HG03432 (cell line): ENCODE measurements at regions not wholly inside any gene's neighbourhood (a gene's known extent, or its start where the extent isn't known, plus 50 kb on each side); places are given as distances from the start of the nearest gene placed in this dataset.
"Not testable (repeated sequence)": the region's sequence is repeated elsewhere in the genome, so short reads cannot be mapped to it uniquely, and the experiment has no call there.

Experiments used
- ATAC-seq: cut with Tn5 transposase; IDR thresholded peaks from one replicate; pipeline ENCODE4 v1.9.1; 2021; ENCODE audit warnings: mild to moderate bottlenecking, moderate library complexity; ENCODE audit not compliant: unreplicated experiment

DNA sequence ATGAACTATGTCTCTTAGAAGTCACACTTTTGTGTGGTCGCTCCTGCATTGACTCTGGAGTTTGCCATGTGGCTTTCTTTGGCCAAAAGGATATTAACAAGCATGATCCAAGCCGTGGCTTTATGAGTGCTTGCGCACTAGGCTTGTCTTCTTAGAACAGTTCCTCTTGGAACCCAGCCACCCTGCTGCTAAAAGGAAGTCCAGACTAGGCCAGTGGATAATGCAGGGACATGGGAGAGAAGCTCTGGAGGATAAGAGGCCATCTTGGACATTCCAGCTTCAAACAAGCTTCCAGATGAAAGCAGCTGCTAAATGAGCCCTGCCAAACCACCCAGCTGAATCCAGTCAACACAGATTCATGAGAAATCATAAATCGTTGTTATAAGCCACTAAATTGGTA is 346.4 kb downstream of the CDC5L start:
- no peak for ATAC-seq

DNA sequence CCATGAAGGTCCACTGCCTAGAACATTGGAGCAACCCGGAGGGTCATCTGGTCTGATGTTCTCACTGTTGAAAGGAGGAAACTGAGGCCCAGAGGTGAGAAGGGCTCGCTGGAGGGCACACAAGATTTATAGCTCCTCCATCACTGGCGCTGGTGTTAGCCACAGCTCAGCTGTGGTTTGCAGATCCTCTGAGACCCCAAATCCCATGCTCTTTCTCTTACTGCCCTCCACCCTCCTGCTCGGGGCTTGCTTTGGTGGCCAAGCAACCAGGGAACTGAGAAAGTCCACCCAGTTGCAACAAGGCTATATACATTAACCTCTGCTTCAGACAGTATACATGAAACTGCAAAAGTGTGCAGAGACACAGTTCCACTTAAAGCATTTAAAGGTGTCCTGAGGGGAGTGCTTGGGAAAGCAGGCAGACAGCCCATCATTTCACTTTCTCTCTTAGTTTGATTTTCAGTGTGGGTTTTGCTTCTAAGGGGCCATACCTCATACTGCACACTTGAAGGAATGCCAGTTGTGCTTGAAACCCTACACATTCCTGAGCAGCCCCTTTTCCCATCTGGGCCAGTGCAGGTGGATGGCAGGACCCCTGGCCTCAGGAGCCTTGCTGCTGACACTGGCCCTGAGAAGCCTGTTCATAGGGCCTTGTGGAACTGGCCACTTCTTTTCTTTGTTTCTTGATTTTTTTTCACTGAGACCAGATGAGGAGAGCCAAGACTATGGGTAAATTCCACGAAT is 347.6 kb downstream of the CDC5L start:
- no peak for ATAC-seq

DNA sequence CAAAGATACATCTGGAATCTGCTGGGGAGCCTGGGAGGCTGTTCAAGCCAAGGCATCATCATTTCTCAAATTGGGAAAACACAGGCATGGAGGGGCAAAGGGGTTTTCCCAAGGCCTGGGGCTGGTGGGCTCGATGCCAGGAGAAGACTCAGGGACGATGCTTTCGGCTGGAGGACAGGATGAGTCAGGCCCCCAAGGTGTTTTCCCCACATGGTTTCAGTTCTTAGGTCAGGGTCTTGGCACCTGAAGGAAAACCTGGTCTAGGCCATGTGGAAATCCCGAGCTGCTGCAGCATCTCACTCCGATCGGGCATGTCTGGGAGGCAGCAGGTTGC is 348.1 kb downstream of the CDC5L start:
- peak; percentile 60 for ATAC-seq

DNA sequence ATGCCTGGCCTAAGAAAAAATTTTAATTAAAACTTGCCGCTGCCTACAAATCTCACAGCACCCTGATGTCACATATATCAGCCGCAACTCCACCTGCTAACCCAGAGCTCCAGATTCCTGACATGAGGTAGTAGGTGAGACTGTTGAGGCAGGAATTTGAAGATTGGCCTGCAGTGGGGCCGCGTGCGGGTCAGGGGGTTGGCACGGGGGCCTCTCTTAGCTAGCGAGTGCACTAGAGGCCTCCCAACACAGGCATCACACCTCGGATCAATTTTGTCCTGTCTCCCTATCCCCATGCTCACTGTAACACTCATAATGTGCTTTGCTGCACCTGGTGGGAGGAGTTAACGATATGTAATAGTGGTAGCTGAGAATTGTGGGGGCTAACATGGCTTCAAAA is 349.8 kb downstream of the CDC5L start:
- no peak for ATAC-seq

DNA sequence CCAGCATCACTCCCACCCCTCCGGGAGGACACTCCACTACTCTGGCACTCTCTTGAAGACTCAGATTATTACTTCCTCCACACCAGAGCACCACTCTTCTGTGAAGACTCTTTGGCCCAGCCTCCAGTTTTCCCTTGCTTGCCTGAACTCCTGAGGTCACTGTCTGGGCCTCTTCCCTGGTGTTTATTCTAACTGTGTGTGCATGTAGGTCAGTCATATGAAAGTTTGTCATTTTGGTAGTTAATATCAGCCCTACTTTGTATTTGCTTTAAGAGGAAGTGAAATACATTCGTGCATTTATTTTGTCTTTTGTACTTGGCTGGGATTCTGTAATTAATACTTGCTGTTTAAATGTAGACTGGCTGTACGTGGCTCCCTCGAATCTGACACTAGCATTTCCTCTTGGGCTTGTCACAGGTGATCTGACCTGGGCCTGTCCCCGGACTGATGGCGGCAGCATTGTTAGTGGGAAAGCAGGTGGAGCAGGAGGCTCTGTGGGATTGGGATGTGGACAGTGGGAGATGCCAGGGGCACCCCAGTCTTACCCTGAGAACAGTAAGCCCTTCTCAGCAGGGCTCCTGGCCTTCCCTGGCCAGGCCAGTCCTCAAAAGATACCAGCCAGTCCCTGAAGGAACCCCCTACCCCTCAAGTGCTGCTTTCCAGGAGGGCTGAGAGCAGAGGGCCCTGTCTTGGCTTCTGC is 350.5 kb downstream of the CDC5L start:
- no peak for ATAC-seq

DNA sequence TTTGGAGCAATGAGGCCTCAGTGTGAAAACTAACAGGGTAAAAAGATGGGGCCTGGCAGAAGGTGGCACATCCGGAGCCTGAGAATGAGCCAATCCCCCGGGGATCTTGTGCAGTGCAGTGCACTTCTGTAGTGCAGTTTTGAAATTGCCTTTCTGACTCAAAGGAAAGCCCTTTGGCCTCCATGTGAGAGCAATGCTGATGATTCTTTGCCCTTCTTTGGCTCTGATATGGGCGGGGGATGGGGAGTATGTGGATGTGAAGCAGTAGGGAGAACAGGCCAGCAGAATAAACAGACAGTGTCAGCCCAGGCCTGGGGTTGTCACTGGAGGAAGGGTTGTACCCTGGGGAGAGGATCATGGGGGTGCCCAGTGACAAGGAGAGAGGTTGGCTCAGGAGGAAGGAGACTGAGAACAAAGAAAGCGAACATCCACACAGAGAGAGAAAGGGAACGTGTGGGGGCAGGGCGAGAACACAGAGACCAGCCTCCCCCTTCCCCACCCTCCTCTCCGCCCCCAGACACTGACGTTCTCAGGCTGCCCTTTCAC is 351.2 kb downstream of the CDC5L start:
- peak; percentile 59 for ATAC-seq

DNA sequence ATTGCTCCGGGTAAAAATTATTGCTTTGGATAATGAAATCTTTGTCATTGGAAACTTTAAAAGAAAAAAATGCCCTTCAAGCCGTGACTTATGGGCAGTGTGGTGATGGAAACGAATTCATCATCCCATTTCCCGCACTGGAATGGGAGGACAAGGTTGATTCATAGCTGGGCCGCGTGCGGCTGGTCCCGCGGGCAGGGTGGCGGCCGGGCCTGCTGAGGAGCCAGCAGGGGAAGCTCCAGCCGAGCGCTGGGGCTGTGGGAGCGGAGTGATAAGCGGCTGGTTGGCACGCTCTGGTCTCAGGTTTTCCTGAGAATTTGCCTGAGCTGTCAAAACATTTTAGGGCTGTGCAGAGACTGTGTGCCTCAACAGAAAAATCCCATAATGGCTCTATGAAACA is 351.7 kb downstream of the CDC5L start:
- ATAC-seq = no peak

DNA sequence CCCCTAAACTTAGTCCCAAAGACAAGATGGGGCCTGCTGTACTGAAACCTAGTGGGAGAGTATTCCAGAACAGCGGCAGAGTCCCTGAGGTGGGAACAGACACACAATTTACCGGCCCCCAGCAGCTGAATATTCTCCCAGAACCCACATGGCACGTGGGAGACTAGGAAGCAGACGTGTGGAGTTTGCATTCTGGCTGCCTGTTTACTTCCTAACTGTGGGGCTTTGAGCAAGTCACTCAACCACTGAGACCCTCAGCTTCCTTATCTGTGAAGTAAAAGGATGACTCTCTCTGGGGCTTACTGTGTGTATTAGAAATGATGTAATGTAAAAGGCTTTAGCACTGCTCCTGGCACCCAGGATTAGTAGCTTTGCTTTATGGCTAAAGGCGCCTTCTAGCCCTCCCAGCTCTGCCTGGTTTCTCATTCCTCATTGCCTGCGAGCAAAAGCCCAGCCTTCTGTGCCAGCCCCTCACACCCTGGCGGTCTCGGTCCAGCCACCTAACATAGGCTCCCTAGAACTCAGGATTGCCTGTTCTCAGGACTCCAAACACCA is 353.1 kb downstream of the CDC5L start:
- no peak for ATAC-seq

DNA sequence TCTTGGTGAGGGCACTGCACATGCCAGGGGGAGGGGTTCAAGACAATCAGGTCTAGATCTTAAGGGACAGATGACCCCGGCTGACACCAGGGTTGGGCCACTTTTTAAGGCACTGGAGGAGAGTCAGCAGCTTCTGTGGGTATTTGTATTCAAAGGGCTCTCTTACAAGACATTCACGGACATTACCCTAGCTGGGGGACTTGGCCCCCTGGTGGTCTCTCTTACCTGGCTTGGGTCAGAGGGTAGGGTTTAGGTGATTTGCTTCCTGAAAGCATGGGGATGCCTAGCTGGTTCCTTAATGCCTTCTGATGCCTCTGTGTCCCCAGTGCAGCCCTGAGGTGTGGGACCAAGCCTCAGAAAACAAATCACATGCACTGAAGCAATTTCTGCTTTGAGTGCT is 354.7 kb downstream of the CDC5L start:
- no peak for ATAC-seq

DNA sequence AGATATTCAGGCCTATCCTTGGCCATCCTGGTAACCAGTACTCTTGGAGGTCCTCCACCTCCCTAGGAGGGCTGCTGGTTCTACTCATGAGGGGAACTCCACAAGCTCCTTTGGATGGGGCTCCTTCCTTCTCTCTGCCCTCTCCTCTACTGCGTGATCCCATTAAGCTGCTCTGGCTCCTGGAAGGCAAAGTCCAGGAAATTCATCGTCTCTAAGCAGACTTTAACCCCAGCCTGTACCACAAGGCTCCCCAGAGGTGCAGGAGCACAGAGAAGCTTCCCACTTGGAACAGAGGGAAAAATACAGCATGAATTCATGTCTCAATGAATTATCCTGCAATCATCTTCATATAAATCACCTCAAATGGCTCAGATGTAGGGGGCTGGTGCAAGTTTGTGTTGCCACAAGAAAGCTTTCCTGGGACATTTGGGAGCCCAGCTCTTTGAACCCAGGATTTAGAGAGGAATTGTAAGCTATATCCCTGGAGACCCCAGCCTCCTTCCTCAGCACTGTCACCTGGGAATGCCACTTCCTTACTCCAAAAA is 355.4 kb downstream of the CDC5L start:
- ATAC-seq = no peak

DNA sequence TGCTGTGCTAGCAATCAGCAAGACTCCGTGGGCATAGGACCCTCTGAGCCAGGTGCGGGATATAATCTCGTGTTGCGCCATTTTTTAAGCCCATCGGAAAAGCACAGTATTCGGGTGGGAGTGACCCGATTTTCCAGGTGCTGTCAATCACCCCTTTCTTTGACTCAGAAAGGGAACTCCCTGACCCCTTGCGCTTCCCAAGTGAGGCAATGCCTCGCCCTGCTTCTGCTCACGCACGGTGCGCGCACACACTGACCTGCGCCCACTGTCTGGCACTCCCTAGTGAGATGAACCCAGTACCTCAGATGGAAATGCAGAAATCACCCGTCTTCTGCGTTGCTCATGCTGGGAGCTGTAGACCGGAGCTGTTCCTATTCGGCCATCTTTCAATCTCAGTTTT is 372.6 kb downstream of the CDC5L start:
- ATAC-seq = not testable (repeated sequence)

DNA sequence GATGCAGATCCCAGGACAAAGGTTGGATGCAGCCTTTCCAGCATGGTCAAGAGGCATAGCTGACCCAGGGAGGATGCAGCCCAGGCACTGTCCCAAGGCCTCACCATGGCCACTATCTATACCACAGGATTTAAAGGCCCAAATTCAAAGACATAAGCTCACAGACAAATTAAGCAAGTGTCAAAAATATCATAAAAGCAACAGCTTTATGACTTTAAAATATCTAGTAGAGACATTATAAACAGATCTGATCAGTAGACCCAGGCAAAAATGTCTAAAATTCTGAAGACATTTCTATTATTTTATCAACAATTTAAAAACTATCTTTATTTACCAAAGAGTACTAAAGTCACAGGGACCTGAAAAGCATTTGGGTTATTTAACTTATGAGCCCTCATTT is 373.5 kb downstream of the CDC5L start:
- ATAC-seq = no peak

DNA sequence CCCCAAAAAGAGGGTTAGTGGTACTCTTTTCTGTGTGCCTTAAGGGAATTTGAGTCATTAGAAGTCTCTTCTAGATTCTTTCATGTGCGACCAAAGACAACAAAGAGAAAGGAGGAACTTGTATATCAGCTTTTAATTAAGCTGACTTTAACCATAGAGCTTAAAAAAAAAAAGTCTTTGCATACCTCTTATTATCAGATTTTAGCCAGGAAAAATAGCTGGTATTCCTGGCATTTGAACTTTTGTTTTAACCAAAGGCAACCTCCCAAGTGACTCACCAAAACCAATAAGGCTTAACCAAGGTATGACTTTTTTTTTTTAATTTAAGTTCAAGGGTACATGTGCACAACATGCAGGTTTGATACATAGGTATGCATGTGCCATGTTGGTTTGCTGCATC is 375.0 kb downstream of the CDC5L start:
- no peak for ATAC-seq

DNA sequence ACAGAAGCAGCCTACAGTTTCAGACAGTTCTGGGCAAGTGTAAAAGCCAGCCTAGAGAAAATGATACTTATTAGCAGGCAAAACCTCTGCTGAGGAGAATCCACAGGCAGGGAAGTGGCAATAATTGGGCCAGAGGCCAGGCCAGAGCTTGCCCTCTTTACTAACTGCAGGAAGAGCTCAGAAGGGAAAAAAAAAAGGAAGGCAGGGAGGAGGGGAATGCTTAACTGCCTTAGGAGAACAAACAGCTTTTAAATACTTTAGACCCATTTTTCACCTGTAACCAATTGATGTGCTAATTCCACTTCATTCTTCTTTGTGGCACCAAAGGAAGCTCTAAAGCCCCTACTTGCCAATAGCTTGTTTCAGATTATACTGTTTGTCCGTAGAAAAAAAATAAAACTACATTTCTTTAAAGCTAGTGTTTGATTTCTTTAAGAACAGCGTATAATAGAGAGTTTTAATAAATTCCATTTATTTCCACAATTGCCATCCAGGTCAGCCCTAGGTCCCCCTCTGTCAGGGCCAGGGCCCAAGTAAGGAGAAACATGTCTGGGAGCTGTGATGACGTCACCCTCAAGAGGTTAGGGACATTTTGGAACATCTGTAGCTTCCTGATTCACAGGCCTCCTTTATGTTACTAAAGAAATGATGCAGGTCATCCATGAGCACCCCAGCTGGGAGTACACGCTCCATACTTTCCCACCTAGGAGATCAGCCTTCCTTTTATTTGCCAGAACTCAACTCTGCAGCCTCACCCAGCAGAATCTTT is 384.3 kb downstream of the CDC5L start:
- ATAC-seq = no peak

DNA sequence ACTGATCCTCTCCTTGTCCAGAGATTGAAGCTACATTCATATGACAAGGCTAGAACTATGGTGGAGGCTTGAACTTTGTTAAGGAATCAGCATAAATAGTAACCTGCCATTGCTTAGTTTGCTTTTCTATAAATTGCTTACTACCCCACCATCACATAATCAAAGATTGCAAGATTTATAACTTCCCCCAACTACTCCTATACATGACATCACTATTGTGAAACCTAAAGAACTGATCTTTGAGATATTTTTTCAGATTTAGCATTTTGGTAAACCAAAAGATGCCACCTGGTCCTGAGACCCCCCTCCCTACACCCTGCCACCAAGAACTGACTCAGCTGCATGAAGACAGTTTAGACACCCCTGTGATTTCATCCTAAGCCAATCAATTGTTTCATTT is 385.3 kb downstream of the CDC5L start:
- ATAC-seq = no peak

DNA sequence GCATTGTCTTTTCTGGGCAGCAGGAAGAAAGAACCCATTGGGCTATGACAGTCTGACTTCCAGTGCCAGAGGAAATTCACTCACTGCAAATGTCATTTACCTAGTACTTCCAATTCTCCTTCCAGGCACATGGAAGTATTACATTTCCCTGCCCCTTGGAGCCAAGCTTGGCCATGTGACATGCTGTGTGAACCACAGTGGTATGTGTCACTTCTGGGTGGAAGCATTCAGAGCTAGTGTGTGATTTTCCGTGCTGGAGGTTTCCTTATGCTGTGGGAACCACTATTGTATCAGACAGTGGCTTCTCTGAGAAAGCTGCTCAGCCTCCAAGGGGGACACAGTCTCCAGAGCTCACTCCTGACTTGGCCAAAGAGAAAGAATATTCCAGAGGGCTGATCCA is 387.6 kb downstream of the CDC5L start:
- ATAC-seq = no peak

DNA sequence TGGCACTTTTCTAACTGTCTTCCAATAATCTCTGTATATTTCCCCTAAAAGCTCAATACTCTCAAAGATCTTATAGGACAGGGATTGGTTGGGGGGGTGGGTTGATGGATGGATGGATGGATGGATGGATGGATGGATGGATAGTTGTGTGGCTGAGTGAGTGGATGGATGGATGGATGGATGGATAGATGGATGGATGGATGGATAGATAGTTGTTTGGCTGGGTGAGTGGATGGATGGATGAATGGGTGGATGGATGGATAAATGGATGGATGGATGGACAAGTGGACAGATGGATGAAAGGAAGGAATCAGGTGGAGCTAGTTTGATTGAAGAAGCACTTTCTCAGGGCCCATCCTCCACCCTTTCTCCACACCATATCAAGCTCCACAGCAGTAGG is 388.8 kb downstream of the CDC5L start:
- no peak for ATAC-seq

DNA sequence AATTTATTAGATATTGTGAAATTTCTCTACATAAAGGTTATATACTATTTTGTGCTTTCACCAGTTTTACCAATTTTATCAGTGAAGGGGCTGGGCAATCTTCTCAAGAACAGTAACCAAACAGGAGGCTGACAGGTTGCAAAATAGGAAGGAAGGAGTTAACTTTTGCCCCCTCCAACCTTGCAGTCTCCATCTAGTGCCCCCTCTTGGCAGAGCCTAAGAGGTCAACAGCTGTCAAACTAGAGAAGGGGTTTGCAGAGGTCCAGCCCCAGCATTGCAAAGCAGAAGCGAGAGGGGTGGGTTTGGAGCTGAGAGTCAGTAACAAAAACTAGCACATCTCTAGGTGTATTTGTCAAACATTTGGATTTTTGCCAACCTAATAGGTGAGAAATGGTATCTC is 391.0 kb downstream of the CDC5L start:
- no peak for ATAC-seq
